Hematopoietic multipotent progenitor cell treated with erythropoietin and hydrocortisone succinate and interleukin-3 and kit ligand, for 4 days (in vitro differentiated cells): ENCODE measurements at regions not wholly inside any gene's neighbourhood (a gene's known extent, or its start where the extent isn't known, plus 50 kb on each side); places are given as distances from the start of the nearest gene placed in this dataset.
"Not testable (repeated sequence)": the region's sequence is repeated elsewhere in the genome, so short reads cannot be mapped to it uniquely, and the experiment has no call there.

Source experiments
- DNase-seq: peaks from one replicate; pipeline ENCODE4 v3.0.0-alpha.2; 2015

DNA sequence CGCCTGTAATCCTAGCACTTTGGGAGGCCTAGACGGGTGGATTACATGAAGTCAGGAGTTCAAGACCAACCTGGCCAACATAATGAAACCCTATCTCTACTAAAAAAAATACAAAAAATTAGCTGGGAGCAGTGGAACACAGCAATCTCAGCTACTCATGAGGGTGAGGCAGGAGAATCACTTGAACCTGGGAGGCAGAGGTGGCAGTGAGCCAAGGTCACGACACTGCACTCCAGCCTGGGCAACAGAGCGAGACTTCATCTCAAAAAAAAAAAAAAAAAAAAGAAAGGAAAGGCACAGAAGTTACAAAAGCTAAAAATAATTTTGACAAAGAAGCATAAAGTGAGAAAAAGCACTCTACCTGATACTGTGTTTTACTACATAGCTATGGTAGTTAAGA lies 618.1 kb downstream of the PDHA2 start:
- DNase-seq: not testable (repeated sequence)

DNA sequence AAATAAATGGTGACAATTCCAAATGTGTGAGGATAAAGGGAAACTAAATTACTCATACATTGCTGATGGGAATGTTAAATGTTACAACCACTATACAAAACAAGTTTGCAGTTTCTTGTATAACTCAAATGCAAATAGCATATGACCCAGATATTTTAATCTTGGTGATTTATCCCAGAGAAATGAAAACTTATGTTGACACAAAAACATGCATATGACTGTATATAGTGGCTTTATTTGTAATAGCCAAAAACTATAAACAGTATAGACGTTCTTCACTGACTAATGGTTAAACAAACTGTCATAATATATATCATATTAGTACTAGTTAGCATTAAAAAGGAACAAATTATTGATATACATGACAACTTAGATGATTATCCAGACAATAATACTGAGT lies 619.2 kb downstream of the PDHA2 start:
- DNase-seq: no peak

DNA sequence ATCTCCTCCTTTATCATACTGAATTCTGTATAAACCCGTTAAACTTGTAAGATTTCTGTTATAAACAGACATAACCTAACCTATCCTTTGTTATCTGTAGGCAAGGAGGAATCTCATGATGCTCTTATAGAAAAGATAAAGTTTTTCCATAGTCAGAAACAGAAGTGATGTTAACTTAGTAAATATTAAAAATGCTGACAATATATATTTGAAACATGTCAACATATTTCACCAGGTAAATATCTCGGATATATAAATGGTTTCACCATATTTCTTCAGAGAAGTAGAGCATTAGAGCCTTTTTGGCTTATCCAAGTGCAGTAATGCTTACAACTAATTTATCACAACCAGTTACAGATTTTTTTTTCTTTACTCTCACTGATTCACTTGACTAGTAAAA lies 625.9 kb downstream of the PDHA2 start:
- no peak for DNase-seq

DNA sequence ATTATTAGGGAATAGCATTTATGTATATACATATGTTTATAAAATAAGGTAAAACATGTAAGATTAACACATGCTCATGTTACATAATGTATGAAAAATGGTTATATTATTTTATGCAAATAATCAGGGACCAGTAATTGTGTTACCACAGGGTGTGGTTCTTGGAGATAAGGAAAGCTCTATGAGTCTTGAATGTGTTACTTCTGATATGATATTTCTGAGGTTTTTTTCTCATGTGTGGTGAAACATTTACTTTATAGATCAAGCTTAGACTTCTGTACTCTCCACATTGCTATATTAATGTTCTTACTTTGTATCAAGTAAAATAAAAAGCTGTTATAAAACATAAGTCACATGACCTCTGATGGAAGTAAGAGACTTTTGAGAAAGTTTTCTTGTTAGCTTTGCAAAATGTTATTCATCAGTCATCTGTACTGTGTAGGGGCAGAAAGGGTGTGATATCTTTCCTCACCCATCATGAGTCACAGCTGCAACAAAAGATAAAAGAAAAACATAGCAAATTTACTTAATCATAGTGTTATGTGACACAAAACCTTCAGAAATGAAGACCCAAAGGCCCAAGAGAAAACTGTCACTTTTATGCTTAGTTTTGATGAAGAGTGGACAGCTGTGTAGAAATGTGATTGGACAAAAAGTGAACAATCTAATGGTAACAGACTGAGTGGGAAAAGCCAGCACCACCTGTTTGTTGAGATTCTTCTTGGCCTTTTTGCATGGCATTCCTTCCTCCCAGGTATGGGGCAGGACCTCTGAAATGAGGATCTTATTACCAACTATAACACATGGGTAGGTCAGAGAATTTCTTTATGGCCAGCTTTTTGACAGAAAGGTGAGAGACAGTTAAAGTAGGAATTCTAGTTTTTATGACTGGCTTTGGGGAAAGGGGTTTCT lies 632.3 kb downstream of the PDHA2 start:
- DNase-seq: peak; percentile 96

DNA sequence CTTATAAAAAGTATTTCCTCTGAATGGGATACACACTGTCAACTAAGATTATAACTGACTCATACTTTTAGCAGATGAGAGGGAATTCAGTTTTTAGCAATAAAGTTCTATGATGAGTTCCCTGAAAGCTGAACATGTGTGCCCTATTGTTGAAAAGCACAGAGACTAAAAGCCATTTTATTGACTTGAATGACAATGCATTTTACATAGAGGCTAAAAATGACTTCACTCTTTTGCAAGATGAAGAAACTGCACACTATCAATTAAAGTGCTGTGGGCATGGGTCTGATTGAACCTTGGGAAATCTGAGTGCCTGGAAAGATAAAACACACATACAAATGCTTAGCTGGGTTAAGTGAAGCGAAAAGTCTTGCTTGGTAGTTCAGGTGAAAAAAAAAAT lies 633.4 kb downstream of the PDHA2 start:
- peak; percentile 45 for DNase-seq

DNA sequence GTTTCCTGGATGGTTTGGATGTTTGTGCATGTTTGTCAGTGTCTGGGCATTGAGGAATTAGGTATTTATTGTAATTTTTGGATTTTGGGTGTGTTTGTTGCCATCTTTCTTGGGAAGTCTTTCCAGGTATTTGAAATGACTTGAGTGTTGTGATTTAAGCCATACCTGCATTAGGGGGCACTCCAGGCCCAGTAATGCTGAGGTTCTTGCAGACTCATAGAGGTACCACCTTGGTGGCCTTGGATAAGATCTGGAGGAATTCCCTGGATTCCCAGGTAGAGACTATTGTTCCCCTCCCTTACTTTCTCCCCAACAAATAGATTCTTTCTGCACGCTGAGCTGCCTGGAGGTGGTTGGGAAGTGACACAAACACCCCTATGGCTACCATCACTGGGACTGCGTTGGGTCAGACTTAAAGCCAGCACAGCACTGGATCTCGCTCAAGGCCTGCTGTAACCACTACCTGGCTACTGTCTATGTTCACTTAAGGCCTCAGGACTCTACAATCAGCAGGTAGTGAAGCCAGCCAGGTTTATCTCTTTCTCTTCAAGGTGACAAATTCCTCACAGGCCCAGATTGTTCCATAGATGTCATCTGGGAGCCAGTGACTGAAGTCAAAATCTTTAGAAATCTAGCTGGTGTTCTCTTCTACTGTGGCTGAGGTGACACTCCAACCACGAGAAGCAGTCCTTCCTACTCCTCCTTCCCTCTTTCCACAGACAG lies 643.6 kb downstream of the PDHA2 start:
- DNase-seq: no peak

DNA sequence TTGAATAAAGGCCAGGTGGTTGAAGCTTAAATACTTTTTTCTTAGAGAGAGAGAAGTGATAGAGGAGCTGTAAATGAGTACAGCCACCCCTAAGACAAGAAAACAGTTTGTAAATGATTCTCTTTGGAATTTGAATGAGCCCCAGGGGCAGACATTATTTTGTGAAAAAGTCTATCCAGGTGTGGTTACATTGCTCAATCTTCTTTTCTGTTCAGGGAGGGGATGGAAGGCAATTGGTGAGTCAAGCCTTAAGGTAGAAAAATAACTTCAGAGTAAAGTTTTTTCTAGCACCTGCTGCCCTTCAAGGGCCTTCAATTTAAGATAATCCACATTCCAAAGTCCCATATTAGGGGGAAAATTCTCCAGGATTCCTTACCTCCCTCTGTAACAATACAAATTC lies 646.7 kb downstream of the PDHA2 start:
- DNase-seq: no peak

DNA sequence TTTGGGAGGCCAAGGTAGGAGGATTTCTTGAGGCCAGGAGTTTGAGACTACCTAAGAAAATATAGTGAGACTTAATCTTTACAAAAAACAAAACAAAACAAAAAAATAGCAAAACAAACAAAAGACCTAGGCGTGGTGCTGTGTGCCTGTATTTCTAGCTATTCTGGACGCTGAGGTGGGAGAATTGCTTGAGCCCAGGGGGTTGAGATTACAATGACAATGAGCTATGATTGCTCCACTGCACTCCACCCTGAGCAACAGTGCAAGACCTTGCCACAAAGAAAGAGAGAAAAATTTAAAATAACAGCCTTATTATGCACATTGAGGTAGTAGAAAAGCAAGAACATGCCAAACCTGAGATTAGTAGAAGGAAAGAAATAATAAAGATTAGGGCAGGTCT lies 657.7 kb downstream of the PDHA2 start:
- no peak for DNase-seq

DNA sequence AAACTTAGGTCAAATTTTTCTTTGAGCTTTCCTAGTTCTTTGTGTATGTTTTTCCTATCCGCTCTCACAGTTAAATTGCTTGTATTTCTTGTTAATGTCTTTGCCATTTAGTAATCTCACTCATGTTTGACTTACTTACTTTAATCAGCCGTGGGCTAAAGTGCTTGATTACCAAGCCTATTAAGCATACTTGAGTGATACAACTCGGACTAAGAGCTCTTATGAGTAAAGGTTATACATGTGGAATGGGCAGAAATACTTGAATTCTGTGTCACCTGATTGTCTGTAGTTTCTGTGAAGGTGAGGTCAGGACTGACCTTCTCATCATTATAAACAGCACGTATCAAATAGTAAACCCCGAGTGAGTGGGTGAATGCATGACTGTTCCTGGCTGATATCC lies 664.5 kb downstream of the PDHA2 start:
- no peak for DNase-seq

DNA sequence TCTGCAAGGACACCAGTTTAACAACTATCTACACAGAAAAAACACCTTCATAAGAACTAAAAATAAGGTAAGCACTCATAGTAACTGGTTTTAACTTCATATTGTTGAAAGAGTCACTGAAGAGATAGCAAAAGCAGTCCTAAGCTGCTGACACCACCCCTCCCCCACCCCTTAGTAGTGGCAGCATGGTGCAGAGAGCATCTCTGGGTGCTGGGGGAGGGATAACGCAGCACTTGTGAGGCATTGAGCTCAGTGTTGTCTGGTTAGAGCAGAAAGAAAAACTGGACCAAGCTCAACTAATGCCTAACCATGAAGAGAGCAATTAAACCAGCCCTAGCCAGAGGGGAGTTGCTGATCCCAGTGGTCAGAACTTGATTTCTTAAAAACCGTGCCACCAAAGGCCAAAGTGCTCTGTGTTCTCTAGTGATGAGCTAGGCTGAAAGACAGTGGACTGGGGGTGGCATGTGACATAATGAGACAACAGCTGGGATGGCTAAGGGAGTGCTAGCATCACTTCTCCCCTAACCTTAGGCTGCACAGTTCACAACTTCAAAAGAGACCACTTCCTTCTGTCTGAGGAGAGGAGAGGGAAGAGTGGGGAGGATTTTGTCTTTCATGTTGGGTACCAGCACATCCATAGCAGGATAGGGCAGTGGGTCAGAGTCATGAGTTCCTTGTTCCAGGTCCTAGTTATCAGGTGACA lies 669.3 kb downstream of the PDHA2 start:
- DNase-seq: no peak

DNA sequence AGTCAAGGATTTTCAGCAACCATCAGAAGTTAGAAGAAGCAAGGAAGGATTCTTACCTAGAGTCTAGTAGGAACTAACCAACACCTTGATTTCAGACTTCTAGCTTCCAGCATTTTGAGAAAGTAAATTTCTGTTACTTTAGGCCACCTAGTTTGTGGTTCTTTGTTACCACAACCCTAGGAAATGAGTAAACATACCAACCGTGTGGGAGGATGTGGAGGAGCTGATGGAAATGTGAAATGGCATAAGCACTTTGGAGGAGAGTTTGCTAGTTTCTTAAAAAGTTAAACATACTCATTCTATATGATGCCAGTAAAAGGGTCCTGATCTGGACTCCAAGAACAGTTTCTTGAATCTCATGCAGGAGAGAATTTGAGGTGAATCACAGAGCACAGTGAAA lies 679.4 kb downstream of the PDHA2 start:
- DNase-seq: peak; percentile 16

DNA sequence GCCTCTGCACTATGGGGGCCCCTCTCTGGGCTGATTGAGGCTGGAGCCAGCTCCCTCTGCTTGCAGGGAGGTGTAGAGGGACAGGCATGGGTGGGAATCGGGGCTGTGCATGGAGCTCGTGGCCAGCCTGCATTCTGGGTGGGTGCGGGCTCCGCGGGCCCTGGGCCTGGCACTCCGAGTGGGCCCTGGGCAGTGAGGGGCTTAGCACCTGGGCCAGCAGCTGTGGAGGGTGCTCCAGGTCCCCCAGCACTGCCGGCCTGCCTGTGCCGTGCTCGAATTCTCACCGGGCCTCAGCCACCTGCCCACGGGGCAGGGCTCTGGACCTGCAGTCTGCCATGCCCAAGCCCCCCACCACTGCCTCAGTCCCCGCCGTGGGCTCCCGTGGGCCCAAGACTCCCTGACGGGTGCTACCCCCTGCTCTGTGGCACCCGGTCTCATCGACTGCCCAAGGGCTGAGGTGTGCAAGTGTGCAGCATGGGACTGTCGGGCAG lies 681.2 kb downstream of the PDHA2 start:
- no peak for DNase-seq

DNA sequence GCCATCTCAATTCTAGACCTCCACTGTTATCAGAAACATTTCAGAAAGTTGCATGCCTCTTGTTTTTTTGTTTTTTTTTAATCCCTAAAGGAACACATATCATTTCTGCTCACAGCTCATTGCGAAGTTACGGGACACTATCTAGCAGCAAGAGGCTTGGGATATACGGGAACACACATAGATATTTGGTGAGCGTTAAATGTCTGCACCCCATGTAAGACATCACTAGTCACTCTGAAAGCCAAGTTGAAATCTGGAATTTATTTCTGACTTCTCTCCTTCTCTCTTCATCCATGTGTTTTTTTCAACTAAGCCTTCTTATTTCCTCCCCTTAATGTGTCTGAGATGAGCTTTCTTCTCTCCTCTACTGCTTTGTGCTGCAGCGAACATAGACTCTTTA lies 683.7 kb downstream of the PDHA2 start:
- DNase-seq: no peak

DNA sequence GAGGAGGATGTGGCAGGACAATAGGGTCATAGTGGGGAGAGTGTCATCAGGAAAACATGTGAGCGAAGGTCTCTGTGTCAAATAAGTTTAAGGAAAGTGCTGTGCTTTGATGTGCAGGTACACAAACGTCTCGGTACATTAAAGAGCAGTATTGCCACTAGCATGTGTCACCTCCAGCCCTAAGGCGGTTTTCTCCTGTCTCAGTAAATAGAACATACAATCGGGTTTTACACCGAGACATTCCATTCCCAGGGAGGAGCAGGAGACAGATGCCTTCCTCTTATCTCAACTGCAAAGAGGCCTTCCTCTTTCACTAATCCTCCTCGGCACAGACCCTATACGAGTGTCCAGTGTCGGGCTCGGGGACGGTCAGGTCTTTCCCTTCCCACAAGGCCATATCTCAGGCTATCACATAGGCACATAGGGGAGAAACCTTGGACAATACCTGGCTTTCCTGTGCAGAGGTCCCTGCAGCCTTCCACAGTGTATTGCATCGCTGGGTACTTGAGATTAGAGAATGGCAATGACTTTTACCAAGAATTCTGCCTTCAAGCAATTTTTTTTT lies 684.5 kb downstream of the PDHA2 start:
- no peak for DNase-seq

DNA sequence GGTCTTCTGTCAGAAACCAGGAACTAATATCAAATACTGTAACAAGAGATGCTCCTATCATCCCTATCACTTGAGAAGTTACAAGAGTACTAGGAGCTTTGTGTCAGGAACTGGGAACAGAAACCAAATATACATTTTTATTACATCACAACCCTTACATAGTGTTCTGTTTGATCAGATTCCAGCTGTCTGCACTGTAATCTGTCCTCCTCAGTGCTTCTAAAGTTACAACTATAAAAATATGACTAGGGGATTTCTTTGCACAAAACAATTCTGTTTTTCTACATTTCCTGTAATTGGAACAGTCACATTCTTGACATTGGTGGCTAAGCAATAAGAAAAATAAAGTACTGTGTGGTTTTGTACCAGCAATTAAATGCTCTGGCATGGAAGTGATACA lies 686.0 kb downstream of the PDHA2 start:
- DNase-seq: no peak

DNA sequence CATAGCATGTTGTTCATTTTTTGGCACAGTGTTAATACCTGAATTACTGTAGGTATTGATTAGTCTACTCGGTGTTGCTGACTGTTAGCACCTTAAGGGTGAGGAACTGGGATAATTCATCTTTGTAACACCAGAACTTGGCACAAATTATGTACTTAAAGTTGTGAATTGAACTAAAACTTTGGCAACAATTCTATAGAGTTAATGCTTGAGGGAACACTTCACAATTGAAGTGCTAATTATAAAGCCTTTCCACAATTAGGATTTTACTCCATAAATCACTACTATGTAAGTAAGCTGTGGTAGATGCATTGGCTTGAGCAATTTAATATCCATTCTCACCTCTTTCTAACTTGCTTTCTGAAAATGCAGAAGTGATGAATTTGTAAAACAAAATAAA lies 686.7 kb downstream of the PDHA2 start:
- DNase-seq: no peak

DNA sequence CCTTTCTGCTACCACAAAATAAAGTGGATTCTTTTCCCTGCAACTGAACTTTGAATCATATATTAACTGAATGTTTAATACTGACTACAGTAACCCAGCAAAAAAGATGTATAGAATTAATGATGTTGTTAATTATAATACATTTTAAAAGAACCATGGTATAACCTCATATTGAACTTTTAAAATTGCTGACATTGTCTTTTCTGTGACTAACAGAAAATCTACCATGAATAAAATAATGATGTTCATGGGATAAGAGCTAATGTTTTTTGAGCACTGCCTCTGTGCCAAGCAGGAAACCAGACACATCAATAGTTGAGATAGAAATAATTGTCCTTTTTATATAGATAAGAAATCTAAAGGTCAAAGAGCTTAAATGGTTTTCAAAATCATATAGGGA lies 691.9 kb downstream of the PDHA2 start:
- DNase-seq: no peak

DNA sequence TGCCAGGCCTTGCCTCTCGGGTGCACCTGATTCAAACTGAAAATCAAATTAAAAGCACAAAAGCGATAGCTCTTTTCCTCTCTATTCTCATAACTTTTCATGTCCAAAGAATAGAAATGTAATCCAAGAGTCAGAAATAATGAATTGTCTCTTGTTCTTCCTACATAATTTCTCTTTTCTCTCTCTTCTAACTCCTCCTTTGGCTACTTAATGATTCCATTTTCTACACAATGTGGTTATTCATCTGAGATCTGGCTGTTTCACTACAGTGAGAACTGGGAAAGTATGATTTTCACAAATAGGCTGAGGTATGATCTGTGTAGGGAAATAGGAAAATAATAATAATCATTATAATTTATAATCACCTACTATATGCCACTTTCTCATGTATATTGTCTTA lies 703.5 kb downstream of the PDHA2 start:
- no peak for DNase-seq

DNA sequence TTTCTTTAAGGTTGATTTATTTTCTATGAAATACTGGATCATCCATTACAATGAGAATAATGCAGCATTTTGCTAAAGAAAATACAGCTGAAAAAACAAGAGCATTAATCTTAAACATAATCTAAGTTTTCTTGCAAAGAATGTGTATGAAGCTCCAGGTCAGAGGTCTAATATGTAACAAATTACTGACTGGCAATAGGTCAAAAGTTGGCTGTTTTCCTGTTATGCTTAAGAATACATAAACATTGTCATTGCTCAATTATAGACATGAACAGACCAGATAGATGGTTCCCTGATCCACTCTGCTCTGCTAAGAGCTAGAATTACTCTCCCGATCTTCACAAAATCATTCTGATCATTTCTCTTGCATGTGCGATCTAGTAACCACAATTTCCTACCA lies 718.6 kb downstream of the PDHA2 start:
- no peak for DNase-seq

DNA sequence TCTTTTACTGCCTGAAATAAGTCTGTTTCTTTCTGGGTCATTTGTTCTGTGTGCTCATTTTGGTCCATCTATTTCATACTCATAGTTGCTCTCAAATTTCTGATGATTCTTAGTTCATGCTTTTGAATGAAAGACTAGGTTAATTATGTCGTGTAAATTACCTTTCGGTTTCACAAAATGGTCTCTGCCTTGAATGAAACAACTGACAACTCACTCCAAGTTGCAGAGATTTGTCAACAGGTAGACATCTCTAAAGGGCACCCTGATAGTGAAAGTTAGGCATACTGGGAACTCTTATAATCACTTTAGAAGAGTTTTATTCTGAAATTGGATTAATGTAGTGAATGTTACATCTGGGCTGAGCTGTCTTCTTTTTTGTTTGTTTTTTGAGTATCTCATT lies 726.9 kb downstream of the PDHA2 start:
- DNase-seq: no peak

DNA sequence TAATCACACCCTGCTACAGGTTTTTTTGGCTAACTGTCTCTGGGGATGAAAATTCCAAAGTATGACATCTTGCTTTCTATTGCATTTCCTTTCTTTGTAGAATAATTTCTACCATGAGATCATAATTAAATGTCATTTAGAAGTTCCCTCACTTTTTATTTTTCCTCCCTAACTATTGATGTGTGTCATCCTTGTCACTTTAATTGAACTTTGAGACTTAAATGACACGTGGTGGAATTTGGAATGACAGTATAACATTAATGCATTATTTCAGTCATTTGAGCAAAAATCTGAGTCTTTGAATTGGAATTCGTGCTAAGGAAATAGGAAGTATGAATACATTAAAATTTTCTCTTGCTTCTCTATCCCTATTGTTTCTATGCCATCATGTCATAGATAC lies 745.4 kb downstream of the PDHA2 start:
- no peak for DNase-seq

DNA sequence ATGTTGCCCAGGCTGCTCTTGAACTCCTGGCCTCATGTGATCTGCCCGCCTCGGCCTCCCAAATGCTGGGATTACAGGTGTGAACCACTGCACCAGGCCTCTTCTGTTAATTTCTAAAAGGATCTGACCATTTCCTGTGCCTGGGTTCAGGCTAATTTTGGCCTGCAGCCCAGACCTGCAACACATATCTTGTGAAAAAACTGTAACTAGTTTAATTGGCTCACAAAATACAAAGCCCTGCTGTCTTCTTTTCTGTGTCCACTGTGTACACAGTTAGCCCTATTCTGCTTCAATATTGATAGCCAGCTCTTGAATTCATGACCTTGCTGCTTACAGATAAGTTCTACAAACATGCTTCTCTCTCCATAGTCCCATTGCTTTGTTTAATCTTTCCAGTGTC lies 753.5 kb downstream of the PDHA2 start:
- DNase-seq: peak; percentile 10

DNA sequence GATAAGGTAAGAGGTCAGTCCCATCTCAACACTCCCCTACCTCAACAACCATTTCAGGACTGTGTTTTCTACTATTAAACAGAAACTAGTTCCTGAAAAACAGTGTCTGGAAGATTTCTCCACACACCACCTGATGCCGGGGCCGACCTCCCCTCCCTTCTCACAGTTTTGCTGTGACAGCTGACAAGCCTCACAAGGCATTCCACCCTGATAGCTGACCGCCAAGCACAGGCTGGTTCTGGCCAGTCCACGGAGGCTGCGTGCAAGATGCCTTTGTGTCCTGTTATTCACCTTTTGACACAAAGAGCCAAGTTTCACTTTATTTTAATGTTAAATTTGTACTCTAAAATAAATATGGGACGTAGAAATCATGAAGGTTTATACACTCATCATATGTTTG lies 758.6 kb downstream of the PDHA2 start:
- DNase-seq: no peak
